A673 (cell line): ENCODE measurements at regions not wholly inside any gene's neighbourhood (a gene's known extent, or its start where the extent isn't known, plus 50 kb on each side); places are given as distances from the start of the nearest gene placed in this dataset.

Experiments used
- BruUV-seq: library from RNA; stranded (reverse); fragments of 400-500 nt; replicated peaks from 2 replicates; lab custom pipeline; 2021; lab: Mats Ljungman, UMichigan
- CTCF ChIA-PET: fragments of 300-600 bp; sonication (Branson Sonifier 250); formaldehyde crosslinking; loops from one replicate; lab custom pipeline; 2022; ENCODE audit warnings: antibody characterized with exemption; lab: Charles Lee
- POLR2A ChIA-PET: fragments of 300-600 bp; sonication (Branson Sonifier 250); formaldehyde crosslinking; loops from one replicate; lab custom pipeline; 2022; ENCODE audit warnings: antibody characterized with exemption; ENCODE audit not compliant: low non-redundant PET; lab: Charles Lee
- DNase-seq: peaks from one replicate; pipeline ENCODE4 v3.0.0-alpha.2; 2015; ENCODE audit warnings: low spot score
- H3K27ac ChIP-seq: fragments of 200-600 bp; sonication (generic); 2 replicates; pipeline ENCODE4 v1.5.1; 2016; ENCODE audit warnings: mixed run types, low read depth, mild to moderate bottlenecking, mixed read lengths, antibody characterized with exemption, low read length; ENCODE audit not compliant: poor library complexity, severe bottlenecking
- H3K27me3 ChIP-seq: fragments of 200-600 bp; sonication (generic); replicated peaks from 2 replicates; pipeline ENCODE4 v1.6.1; 2017; ENCODE audit warnings: mixed run types, low read depth, mild to moderate bottlenecking, mixed read lengths, antibody characterized with exemption, low read length; ENCODE audit not compliant: insufficient read depth, poor library complexity
- H3K36me3 ChIP-seq: fragments of 200-600 bp; sonication (generic); 2 replicates; pipeline ENCODE4 v1.6.1; 2016; ENCODE audit warnings: mixed run types, mild to moderate bottlenecking, mixed read lengths, antibody characterized with exemption, low read length; ENCODE audit not compliant: insufficient read depth, poor library complexity, severe bottlenecking
- H3K4me1 ChIP-seq: fragments of 200-600 bp; sonication (generic); 2 replicates; pipeline ENCODE4 v1.6.1; 2017; ENCODE audit warnings: mixed run types, mild to moderate bottlenecking, mixed read lengths, antibody characterized with exemption, low read length; ENCODE audit not compliant: insufficient read depth, poor library complexity, severe bottlenecking
- H3K4me3 ChIP-seq: fragments of 200-600 bp; sonication (generic); 2 replicates; pipeline ENCODE4 v1.5.1; 2016; ENCODE audit warnings: low read depth, mixed run types, mild to moderate bottlenecking, mixed read lengths, low read length; ENCODE audit not compliant: poor library complexity, severe bottlenecking
- H3K9me3 ChIP-seq: fragments of 200-600 bp; sonication (generic); 2 replicates; pipeline ENCODE4 v1.6.1; 2016; ENCODE audit warnings: mixed run types, low read depth, mild to moderate bottlenecking, mixed read lengths, antibody characterized with exemption, low read length; ENCODE audit not compliant: poor library complexity, severe bottlenecking
- EZH2 ChIP-seq: fragments of 200-600 bp; sonication (generic); IDR thresholded peaks from 2 replicates; pipeline ENCODE4 v1.6.1; 2017; ENCODE audit warnings: borderline replicate concordance, low read depth, mild to moderate bottlenecking, mixed read lengths, antibody characterized with exemption, low read length; ENCODE audit not compliant: poor library complexity, severe bottlenecking
- intact Hi-C: fragments of 100-400 bp; cut with micrococcal nuclease; formaldehyde crosslinking; loops from one replicate; pipeline ENCODE4 v1.10.0; 2022; ENCODE audit not compliant: unreplicated experiment
- TF ChIP-seq, protein P1 (sequence below): fragments of 300-800, 200-600 bp; sonication (generic); conservative IDR thresholded peaks from 2 replicates; pipeline ENCODE4 v1.5.1; 2017; ENCODE audit warnings: low read depth, mild to moderate bottlenecking, antibody characterized with exemption, low read length, moderate library complexity, mixed read lengths

DNA sequence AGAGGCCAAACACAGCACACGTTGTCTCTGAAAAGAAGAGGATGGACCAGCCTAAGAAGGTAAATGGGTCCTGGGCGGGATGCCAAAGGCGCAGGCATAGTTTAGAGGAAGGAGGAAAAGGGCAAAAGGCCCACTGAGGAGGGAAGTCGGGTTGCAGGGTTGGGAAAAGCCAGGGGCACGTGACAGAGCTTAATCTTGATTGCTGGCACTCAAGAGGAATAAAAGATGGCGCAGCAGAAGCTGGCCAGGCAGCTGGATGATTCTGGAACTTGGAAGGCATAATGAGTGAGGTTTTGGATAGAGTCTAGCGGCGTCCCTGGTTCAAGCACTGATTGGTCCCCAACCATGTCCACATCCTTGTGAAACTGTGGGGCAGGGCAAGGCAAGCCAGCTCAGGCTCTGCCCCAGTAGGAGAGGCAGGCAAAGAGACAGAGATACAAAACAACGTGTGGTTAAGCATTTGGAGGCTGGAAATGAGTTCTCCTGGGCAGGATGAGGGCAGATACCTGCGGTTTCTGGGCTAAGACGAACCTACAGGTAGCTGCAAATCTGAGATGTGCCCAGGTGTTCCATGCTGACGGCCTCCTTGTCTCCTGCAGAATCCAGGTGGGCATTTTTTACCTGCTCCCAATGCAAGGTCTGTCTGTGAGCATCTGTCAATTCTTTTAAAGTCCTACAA, 52.7 kb upstream of the CIBAR2 start:
- no peak overlapping the region for H3K4me3 ChIP-seq
- TF ChIP-seq, protein P1, sequence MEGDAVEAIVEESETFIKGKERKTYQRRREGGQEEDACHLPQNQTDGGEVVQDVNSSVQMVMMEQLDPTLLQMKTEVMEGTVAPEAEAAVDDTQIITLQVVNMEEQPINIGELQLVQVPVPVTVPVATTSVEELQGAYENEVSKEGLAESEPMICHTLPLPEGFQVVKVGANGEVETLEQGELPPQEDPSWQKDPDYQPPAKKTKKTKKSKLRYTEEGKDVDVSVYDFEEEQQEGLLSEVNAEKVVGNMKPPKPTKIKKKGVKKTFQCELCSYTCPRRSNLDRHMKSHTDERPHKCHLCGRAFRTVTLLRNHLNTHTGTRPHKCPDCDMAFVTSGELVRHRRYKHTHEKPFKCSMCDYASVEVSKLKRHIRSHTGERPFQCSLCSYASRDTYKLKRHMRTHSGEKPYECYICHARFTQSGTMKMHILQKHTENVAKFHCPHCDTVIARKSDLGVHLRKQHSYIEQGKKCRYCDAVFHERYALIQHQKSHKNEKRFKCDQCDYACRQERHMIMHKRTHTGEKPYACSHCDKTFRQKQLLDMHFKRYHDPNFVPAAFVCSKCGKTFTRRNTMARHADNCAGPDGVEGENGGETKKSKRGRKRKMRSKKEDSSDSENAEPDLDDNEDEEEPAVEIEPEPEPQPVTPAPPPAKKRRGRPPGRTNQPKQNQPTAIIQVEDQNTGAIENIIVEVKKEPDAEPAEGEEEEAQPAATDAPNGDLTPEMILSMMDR: no peak
- TF ChIP-seq EZH2: no peak
- H3K4me1 ChIP-seq: peaks cover 16% of the 10 kb centered on the region
- no peak overlapping the region for H3K27ac ChIP-seq
- no TSS peak for BruUV-seq
- ChIA-PET POLR2A (no interaction called here), CTCF (no interaction called here)
- no peaks in the 10 kb centered on the region for H3K27me3 ChIP-seq
- H3K36me3 ChIP-seq: no peaks in the 10 kb centered on the region
- no peak for DNase-seq
- H3K9me3 ChIP-seq: no peaks in the 10 kb centered on the region
- intact Hi-C loops: no loop called here

DNA sequence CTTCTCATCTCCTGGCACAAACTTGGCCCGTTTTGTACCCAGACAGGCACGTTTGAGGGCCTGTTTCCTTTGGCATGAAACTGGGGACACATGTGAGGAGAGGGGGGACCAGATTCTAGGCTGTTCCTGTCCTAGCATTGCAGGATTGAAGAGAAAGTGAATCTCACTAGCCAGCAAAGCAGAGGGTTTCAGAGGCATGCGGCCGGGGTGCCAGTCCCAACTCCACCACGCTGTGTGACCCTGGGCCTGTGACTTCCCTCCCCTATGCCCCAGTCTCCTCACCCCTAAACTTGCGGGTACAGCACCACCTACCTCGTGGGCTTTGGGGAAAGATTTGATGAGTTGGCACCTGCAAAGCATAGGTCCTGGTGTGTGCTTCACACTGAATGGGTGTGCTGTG, 53.5 kb upstream of the CIBAR2 start:
- no peak overlapping the region for H3K27ac ChIP-seq
- ChIA-PET POLR2A (no interaction called here), CTCF (no interaction called here)
- H3K9me3 ChIP-seq: no peaks in the 10 kb centered on the region
- TF ChIP-seq, protein P1: no peak
- no peak for TF ChIP-seq EZH2
- no peak overlapping the region for H3K4me3 ChIP-seq
- no peaks in the 10 kb centered on the region for H3K36me3 ChIP-seq
- peaks cover 18% of the 10 kb centered on the region for H3K4me1 ChIP-seq
- BruUV-seq: no TSS peak
- no peak for DNase-seq
- H3K27me3 ChIP-seq: no peaks in the 10 kb centered on the region
- intact Hi-C loops: no loop called here

DNA sequence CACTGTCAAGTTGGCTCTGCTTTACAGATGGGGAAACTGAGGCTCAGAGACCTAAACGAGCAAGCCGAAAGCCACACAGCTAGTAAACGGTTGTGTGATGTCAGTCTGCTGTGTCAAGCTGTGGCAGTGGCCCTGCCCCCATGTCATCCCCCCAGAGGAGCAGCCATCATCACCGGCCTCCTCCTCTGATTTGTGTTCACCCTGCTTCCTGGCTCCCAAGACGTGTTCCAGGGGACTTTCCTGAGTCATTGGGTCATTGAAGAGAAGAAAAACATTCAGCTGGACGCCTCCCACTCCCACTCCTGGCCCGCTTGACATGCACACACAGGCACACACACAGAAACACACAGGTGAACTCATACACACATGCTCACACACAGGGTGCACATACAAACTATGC, 54.0 kb upstream of the CIBAR2 start:
- H3K27ac ChIP-seq: no peak overlapping the region
- no TSS peak for BruUV-seq
- ChIA-PET CTCF (no interaction called here), POLR2A (no interaction called here)
- H3K36me3 ChIP-seq: no peaks in the 10 kb centered on the region
- no peak overlapping the region for H3K4me3 ChIP-seq
- no peaks in the 10 kb centered on the region for H3K27me3 ChIP-seq
- H3K4me1 ChIP-seq: peaks cover 21% of the 10 kb centered on the region
- intact Hi-C loops: no loop called here
- DNase-seq: no peak
- TF ChIP-seq EZH2: no peak
- TF ChIP-seq, protein P1: no peak
- H3K9me3 ChIP-seq: no peaks in the 10 kb centered on the region
